ENCODE measurements at regions not wholly inside any gene's neighbourhood (a gene's known extent, or its start where the extent isn't known, plus 50 kb on each side); places are given as distances from the start of the nearest gene placed in this dataset.

GRCh38 chr11:71358963-71359567 is 89.1 kb downstream of the DHCR7 start:
- TF ChIP-seq EZH2 (IDR thresholded peaks at IDR 0.05; ENCODE audit: low read length), result no peak
- TF ChIP-seq, protein P1, sequence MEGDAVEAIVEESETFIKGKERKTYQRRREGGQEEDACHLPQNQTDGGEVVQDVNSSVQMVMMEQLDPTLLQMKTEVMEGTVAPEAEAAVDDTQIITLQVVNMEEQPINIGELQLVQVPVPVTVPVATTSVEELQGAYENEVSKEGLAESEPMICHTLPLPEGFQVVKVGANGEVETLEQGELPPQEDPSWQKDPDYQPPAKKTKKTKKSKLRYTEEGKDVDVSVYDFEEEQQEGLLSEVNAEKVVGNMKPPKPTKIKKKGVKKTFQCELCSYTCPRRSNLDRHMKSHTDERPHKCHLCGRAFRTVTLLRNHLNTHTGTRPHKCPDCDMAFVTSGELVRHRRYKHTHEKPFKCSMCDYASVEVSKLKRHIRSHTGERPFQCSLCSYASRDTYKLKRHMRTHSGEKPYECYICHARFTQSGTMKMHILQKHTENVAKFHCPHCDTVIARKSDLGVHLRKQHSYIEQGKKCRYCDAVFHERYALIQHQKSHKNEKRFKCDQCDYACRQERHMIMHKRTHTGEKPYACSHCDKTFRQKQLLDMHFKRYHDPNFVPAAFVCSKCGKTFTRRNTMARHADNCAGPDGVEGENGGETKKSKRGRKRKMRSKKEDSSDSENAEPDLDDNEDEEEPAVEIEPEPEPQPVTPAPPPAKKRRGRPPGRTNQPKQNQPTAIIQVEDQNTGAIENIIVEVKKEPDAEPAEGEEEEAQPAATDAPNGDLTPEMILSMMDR (optimal IDR thresholded peaks at IDR 0.05 in 1 of 3, IDR thresholded peaks at IDR 0.05 in 1 of 3, conservative IDR thresholded peaks at IDR 0.05 in 1 of 3; ENCODE audit: extremely low read depth in 1 of 3, insufficient read depth in 2 of 3, low read length in 3 of 3), result no peak
